MM.1S (cell line): ENCODE measurements at regions not wholly inside any gene's neighbourhood (a gene's known extent, or its start where the extent isn't known, plus 50 kb on each side); places are given as distances from the start of the nearest gene placed in this dataset.
"Not testable (repeated sequence)": the region's sequence is repeated elsewhere in the genome, so short reads cannot be mapped to it uniquely, and the experiment has no call there.

Source experiments
- DNase-seq: peaks from one replicate; pipeline ENCODE4 v3.0.0-alpha.2; 2015
- H2AFZ ChIP-seq: fragments of 300-600 bp; sonication (generic); 2 replicates; pipeline ENCODE4 v1.6.0; 2016; ENCODE audit warnings: antibody characterized with exemption, low read length
- H3F3A ChIP-seq: fragments of 300-600 bp; sonication (generic); 2 replicates; pipeline ENCODE4 v1.6.1; 2016; ENCODE audit warnings: mild to moderate bottlenecking, antibody characterized with exemption, low read length, moderate library complexity, mixed read lengths; ENCODE audit not compliant: insufficient read depth
- H3K27ac ChIP-seq: fragments of 300-600 bp; sonication (generic); 2 replicates; pipeline ENCODE4 v1.5.1; 2016; ENCODE audit warnings: mild to moderate bottlenecking, low read length
- H3K27me3 ChIP-seq: fragments of 300-600 bp; sonication (generic); replicated peaks from 2 replicates; pipeline ENCODE4 v1.6.0; 2016; ENCODE audit warnings: low read length; ENCODE audit not compliant: insufficient read depth
- H3K36me3 ChIP-seq: fragments of 300-600 bp; sonication (generic); replicated peaks from 2 replicates; pipeline ENCODE4 v1.6.1; 2016; ENCODE audit warnings: mild to moderate bottlenecking, low read length, mixed read lengths; ENCODE audit not compliant: insufficient read depth
- H3K4me1 ChIP-seq: fragments of 300-600 bp; sonication (generic); 2 replicates; pipeline ENCODE4 v1.6.1; 2016; ENCODE audit warnings: low read length, mixed read lengths
- H3K4me2 ChIP-seq: fragments of 300-600 bp; sonication (generic); 2 replicates; pipeline ENCODE4 v1.6.0; 2016; ENCODE audit warnings: low read depth, low read length
- H3K4me3 ChIP-seq: fragments of 300-600 bp; sonication (generic); 2 replicates; pipeline ENCODE4 v1.5.1; 2016; ENCODE audit warnings: low read length, mixed read lengths
- H3K79me2 ChIP-seq: fragments of 300-600 bp; sonication (generic); 2 replicates; pipeline ENCODE4 v1.6.1; 2016; ENCODE audit warnings: mixed run types, low read length, mixed read lengths
- H3K9ac ChIP-seq: fragments of 300-600 bp; sonication (generic); 2 replicates; pipeline ENCODE4 v1.6.1; 2016; ENCODE audit warnings: low read length, mixed read lengths
- H3K9me2 ChIP-seq: fragments of 300-600 bp; sonication (generic); replicated peaks from 2 replicates; pipeline ENCODE4 v1.6.1; 2016; ENCODE audit warnings: mild to moderate bottlenecking, low read length, mixed read lengths; ENCODE audit not compliant: insufficient read depth
- H3K9me3 ChIP-seq: fragments of 300-600 bp; sonication (generic); replicated peaks from 2 replicates; pipeline ENCODE4 v1.6.1; 2016; ENCODE audit warnings: mild to moderate bottlenecking, low read length, mixed read lengths; ENCODE audit not compliant: insufficient read depth
- H4K20me1 ChIP-seq: fragments of 300-600 bp; sonication (generic); 2 replicates; pipeline ENCODE4 v1.6.1; 2016; ENCODE audit warnings: mild to moderate bottlenecking, low read length, moderate library complexity, mixed read lengths; ENCODE audit not compliant: insufficient read depth
- EZH2 ChIP-seq: fragments of 300-600 bp; sonication (generic); optimal IDR thresholded peaks from 2 replicates; pipeline ENCODE3; 2017; ENCODE audit warnings: low read depth, mild to moderate bottlenecking, antibody characterized with exemption, low read length, mixed read lengths
- EZH2phosphoT487 ChIP-seq: fragments of 300-600 bp; sonication (generic); IDR thresholded peaks from 2 replicates; pipeline ENCODE4 v1.6.1; 2018; ENCODE audit warnings: antibody characterized with exemption, low read length
- TF ChIP-seq, protein P1 (sequence below): fragments of 300-600 bp; sonication (generic); IDR thresholded peaks from 2 replicates; pipeline ENCODE4 v1.5.1; 2016; ENCODE audit warnings: antibody characterized with exemption, low read length, mixed read lengths

DNA sequence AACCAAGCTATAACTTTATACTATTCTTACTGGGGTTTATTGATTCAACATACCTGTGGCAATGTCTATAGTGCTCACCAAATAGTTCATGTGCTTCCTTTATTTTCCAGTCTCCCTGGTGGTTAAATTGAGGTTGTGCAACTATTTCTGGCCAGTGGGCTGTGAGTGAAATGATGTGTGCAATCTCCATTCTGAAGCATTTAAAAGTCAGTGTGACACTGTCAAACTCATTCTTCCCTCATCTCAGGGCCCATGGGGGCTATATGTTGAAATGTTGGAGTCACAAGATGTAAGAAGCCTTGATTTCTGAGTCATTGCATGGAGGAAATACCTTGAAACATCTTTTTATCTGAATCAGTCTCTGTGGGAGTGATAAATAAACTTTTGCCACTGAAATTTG, 414.3 kb upstream of the RPS6KA3 start:
- no peak overlapping the region for H2AFZ ChIP-seq
- H3K27me3 ChIP-seq: no peaks in the 10 kb centered on the region

DNA sequence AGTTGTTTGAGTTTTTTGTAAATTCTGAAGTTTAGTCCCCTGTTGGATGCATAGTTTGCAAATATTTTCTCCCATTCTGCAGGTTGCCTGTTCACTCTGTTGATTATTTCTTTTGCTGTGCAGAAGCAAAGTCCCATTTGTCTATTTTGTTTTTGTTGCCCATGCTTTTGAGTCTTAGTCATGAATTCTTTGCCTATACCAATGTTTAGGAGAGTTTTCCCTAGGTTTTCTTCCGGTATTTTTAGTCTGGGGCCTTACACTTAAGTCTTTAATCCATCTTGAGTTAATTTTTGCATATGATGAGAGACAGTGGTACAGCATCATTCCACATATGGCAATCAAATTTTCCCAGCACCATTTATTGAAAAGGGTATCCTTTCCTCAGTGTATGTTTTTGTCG, 405.8 kb upstream of the RPS6KA3 start:
- Histone ChIP-seq H3K9me3 (no peaks in the 10 kb centered on the region), H4K20me1 (no peaks in the 10 kb centered on the region), H3F3A (no peaks in the 10 kb centered on the region), H3K4me1 (peaks cover 12% of the 10 kb centered on the region), H3K36me3 (no peaks in the 10 kb centered on the region), H3K4me3 (no peak overlapping the region), H3K9me2 (no peaks in the 10 kb centered on the region), H3K27ac (no peak overlapping the region), H2AFZ (no peak overlapping the region), H3K9ac (no peak overlapping the region), H3K79me2 (no peaks in the 10 kb centered on the region), H3K4me2 (no peak overlapping the region), H3K27me3 (no peaks in the 10 kb centered on the region)
- no peak for DNase-seq
- TF ChIP-seq EZH2: no peak
- no peak for TF ChIP-seq EZH2phosphoT487
- TF ChIP-seq, protein P1, sequence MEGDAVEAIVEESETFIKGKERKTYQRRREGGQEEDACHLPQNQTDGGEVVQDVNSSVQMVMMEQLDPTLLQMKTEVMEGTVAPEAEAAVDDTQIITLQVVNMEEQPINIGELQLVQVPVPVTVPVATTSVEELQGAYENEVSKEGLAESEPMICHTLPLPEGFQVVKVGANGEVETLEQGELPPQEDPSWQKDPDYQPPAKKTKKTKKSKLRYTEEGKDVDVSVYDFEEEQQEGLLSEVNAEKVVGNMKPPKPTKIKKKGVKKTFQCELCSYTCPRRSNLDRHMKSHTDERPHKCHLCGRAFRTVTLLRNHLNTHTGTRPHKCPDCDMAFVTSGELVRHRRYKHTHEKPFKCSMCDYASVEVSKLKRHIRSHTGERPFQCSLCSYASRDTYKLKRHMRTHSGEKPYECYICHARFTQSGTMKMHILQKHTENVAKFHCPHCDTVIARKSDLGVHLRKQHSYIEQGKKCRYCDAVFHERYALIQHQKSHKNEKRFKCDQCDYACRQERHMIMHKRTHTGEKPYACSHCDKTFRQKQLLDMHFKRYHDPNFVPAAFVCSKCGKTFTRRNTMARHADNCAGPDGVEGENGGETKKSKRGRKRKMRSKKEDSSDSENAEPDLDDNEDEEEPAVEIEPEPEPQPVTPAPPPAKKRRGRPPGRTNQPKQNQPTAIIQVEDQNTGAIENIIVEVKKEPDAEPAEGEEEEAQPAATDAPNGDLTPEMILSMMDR: no peak

More for the DNA sequence above, 414.3 kb upstream of the RPS6KA3 start:
- H3K4me1 ChIP-seq: no peaks in the 10 kb centered on the region
- no peak overlapping the region for H3K27ac ChIP-seq
- H3K9me3 ChIP-seq: no peaks in the 10 kb centered on the region
- H3K79me2 ChIP-seq: no peaks in the 10 kb centered on the region
- H3K9ac ChIP-seq: no peak overlapping the region
- TF ChIP-seq, protein P1: no peak
- no peak for TF ChIP-seq EZH2
- TF ChIP-seq EZH2phosphoT487: no peak
- H3K9me2 ChIP-seq: no peaks in the 10 kb centered on the region
- no peak for DNase-seq
- no peaks in the 10 kb centered on the region for H3K36me3 ChIP-seq
- H4K20me1 ChIP-seq: no peaks in the 10 kb centered on the region
- H3K4me2 ChIP-seq: no peak overlapping the region
- H3K4me3 ChIP-seq: no peak overlapping the region
- no peaks in the 10 kb centered on the region for H3F3A ChIP-seq

DNA sequence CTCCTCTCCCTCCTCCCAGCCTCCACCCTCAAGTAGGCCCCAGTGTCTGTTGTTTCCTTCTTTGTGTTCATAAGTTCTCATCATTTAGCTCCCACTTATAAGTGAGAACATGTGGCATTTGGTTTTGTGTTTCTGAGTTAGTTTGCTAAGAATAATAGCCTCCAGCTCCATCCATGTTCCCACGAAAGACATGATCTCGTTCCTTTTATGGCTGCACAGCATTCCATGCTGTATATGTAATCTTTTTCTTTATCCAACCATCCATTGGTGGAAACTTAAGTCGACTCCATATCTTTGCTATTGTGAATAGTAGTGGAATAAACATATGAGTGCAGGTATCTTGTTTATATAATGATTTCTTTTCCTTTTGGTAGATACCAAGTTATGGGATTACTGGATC, 405.0 kb upstream of the RPS6KA3 start:
- DNase-seq, H3K9ac ChIP-seq, H4K20me1 ChIP-seq, H3K9me3 ChIP-seq, H3K36me3 ChIP-seq, H3K4me3 ChIP-seq, H3K27ac ChIP-seq, H3F3A ChIP-seq, H3K27me3 ChIP-seq, H3K79me2 ChIP-seq, H3K9me2 ChIP-seq, H2AFZ ChIP-seq, H3K4me2 ChIP-seq: not testable (repeated sequence)
- peaks cover 12% of the 10 kb centered on the region for H3K4me1 ChIP-seq

DNA sequence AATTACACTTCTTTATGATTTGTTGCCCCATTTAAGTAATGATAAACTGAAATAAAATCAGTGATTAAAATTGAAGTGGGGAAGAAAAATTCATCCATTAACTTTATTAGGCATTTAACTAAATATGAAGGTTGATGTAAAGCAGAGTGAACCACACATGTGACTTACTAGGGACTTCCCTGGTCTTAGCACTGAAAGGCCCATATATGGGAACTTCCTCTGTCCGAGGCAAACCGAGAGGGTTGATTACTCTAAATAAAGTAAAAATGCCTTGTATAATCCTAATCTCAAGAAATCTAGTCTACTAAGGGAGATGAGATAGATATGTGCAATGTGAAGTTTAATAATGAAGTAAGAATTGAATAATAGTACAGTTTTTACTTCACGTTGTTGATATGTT, 403.9 kb upstream of the RPS6KA3 start:
- H3K36me3 ChIP-seq: no peaks in the 10 kb centered on the region
- no peaks in the 10 kb centered on the region for H3K9me3 ChIP-seq
- no peak overlapping the region for H3K4me2 ChIP-seq
- H3K9ac ChIP-seq: no peak overlapping the region
- TF ChIP-seq EZH2 (no peak), EZH2phosphoT487 (no peak)
- TF ChIP-seq, protein P1: no peak
- no peaks in the 10 kb centered on the region for H3K27me3 ChIP-seq
- H3K4me1 ChIP-seq: peaks cover 12% of the 10 kb centered on the region
- H3K9me2 ChIP-seq: no peaks in the 10 kb centered on the region
- no peak for DNase-seq
- no peak overlapping the region for H3K4me3 ChIP-seq
- no peak overlapping the region for H2AFZ ChIP-seq
- no peaks in the 10 kb centered on the region for H3F3A ChIP-seq
- H3K79me2 ChIP-seq: no peaks in the 10 kb centered on the region
- H3K27ac ChIP-seq: no peak overlapping the region
- H4K20me1 ChIP-seq: no peaks in the 10 kb centered on the region
